Neural progenitor cell (in vitro differentiated cells): ENCODE measurements at regions not wholly inside any gene's neighbourhood (a gene's known extent, or its start where the extent isn't known, plus 50 kb on each side); places are given as distances from the start of the nearest gene placed in this dataset.

Experiments
- CTCF ChIP-seq: fragments of 200-600 bp; sonication (generic); IDR thresholded peaks from 2 replicates; pipeline ENCODE4 v1.5.1; 2017; ENCODE audit warnings: antibody characterized with exemption, mild to moderate bottlenecking
- EZH2 ChIP-seq: fragments of 200-600 bp; sonication (generic); IDR thresholded peaks from 2 replicates; pipeline ENCODE4 v1.6.1; 2017; ENCODE audit warnings: antibody characterized with exemption, mild to moderate bottlenecking, moderate library complexity
- EZH2phosphoT487 ChIP-seq: fragments of 200-600 bp; sonication (generic); IDR thresholded peaks from 2 replicates; pipeline ENCODE4 v1.6.1; 2017; ENCODE audit warnings: antibody characterized with exemption

GRCh38 chr2:101596333-101596732, 101.2 kb upstream of the MAP4K4 start:
- TF ChIP-seq CTCF (no peak), EZH2 (no peak), EZH2phosphoT487 (no peak)
